ENCODE measurements at regions not wholly inside any gene's neighbourhood (a gene's known extent, or its start where the extent isn't known, plus 50 kb on each side); places are given as distances from the start of the nearest gene placed in this dataset.

GRCh38 chr11:28743061-28743550, 634.9 kb downstream of the METTL15 start:
- peak; percentile 48 for DNase-seq (ENCODE audit: low read depth)

DNA sequence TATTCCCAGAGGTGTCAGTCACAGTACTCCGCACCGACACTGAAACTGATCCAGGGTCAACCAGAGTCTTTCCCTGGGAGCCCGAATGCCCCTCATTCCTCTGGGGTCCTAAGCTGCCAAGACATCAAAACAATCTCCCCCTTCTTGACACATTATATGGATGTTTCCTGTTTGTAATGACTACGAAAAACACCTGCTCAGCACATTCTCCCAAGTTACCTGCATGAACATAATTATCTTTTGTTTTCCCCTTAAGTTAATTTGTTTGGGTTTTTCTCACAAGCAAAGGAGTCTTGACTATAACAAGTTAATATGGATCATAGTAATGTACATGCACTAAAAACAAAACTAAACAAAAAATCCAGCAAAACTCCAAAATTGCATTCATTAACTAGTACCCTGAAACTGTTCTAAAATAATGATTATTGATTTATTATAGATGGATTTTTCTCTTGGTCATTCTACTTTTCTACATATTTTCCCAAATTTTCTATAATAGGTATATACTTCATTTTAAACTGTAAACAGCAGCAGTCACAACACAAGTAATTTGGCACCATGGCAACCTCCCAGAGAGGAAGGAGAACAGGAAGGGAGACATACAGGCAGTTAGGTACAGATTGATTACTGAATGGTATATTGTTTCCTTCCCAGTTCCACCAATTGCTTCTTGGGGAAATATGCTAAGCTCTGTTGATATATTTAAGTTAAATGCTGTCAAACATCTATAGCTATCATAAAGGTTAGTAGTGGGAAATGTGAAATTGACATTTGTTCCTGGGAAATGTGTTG, 631.5 kb downstream of the METTL15 start:
- DNase-seq (ENCODE audit: low read depth): no peak

- peak; percentile 78 for DNase-seq (ENCODE audit: low read depth)
These were observed 630.4 kb downstream of the METTL15 start for GRCh38 chr11:28738549-28738948.

GRCh38 chr11:28736256-28736655, 628.1 kb downstream of the METTL15 start:
- peak; percentile 11 for DNase-seq (ENCODE audit: low read depth)

DNA sequence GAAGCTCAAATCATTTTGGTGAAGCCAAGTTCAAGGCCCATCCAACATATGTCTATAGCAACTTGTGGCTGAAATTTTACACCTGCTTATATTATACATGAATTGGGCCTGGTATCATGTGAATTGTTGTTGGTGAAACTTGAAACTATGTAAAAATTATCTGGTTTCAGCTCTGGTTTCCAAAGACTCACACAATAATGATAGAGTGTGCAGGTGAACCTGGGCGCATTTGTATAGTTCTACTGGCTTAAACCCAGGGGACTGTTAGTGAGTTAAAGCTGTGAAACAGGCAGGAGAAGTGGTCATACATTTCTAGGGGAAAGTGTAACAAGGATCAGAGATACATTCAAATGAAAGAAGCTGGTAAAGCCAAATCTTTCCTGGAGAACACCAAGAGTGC, 627.3 kb downstream of the METTL15 start:
- no peak for DNase-seq (ENCODE audit: low read depth)

GRCh38 chr11:28730889-28731288, 622.7 kb downstream of the METTL15 start:
- DNase-seq (ENCODE audit: low read depth): no peak

- DNase-seq (ENCODE audit: low read depth): no peak
These were observed 622.1 kb downstream of the METTL15 start for GRCh38 chr11:28730336-28730735.

GRCh38 chr11:28729339-28729738, 621.2 kb downstream of the METTL15 start:
- no peak for DNase-seq (ENCODE audit: low read depth)

GRCh38 chr11:28728666-28729065, 620.5 kb downstream of the METTL15 start:
- no peak for DNase-seq (ENCODE audit: low read depth)

- DNase-seq (ENCODE audit: low read depth): peak; percentile 4
These were observed 619.1 kb downstream of the METTL15 start for GRCh38 chr11:28727254-28727653.

GRCh38 chr11:28726432-28726831, 618.2 kb downstream of the METTL15 start:
- no peak for DNase-seq (ENCODE audit: low read depth)

DNA sequence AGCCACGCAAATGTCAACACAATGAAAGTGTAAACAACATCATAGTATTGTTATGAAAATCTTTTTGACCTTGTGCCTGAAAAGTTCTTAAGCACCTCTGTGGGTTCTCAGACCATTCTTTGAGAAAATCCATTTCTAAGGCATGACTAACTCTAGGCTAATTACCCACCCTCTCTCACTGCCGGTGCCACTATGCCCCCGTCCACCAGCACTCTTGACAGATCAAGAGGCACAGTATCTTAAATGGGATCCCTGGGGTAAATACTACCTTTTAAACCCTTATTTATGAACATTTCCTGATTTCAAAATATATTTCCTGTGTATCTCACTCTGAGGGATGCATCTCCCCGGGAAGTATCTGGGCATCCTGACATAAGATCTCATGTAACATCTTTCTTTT, 607.5 kb downstream of the METTL15 start:
- peak; percentile 36 for DNase-seq (ENCODE audit: low read depth)

- no peak for DNase-seq (ENCODE audit: low read depth)
These were observed 605.7 kb downstream of the METTL15 start for GRCh38 chr11:28713850-28714249.

GRCh38 chr11:28708075-28708474, 599.9 kb downstream of the METTL15 start:
- DNase-seq (ENCODE audit: low read depth): no peak

DNA sequence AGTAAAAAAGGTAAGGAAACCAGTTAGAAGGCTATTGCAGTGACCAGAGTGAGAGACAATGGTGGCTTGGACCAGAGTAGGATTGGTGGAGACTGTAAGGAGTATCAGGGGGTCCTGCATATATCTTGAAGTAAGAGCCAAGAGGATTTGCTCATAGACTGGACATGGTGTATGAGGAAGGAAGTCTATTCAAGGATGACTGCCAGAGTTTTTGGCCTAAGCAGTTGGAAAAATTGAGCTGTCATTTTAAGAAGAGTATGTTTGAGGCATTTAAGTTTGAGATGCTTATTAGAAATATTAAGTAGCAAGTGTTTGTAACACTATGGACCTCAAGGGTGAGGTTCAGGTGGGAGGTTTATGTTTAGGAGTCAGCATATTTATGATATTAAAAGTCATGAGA, 596.6 kb downstream of the METTL15 start:
- DNase-seq (ENCODE audit: low read depth): no peak

GRCh38 chr11:28703371-28703770, 595.2 kb downstream of the METTL15 start:
- DNase-seq (ENCODE audit: low read depth): no peak

- no peak for DNase-seq (ENCODE audit: low read depth)
These were observed 594.7 kb downstream of the METTL15 start for GRCh38 chr11:28702871-28703270.

DNA sequence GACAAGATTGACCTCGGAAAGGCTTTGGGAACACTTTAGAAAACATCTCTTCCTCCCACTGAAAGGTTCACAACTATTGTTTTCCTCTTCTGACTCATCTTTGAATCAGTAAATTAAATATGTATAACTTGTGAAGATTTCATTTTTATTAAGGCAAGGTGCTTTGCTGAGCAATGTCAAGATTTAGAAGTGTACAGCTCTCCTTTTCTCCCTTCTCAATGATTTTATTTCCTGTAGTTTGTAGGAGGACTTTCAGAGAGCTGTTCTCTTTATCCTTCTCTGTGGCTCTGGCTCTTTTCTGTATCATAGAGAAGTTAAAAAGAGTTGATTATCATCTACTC, 594.2 kb downstream of the METTL15 start:
- no peak for DNase-seq (ENCODE audit: low read depth)

DNA sequence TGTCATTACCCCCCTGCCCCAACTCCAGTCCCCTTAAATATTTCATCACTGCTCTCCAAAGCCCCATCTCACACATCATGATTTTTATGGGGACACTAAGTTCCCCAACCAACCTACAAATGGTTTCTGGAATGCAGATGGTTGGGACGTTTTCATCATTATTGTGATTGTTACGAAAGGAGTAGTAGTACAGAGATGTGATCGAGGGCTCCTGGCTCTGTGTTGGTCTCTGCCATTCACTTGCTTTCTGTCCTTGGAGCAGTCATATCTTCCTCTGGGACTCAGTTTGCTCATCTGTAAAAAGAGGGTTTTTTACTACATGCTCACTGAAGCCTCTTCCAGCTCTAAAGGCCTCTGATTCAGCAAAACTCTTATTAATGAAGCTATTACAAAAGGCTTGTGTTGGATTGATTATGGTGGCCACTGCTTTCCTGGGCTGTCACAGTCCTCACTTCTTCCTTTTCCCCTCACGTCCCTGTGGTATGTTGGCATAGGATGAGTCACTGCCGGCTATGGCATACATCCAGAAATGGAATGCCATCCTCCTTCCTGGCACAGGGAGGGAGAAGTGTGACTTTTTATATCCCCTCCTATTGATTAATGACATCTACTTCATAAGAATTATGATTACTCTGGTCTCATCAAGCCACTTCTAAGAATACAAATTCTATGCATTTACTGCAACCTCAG, 593.7 kb downstream of the METTL15 start:
- peak; percentile 72 for DNase-seq (ENCODE audit: low read depth)

- no peak for DNase-seq (ENCODE audit: low read depth)
These were observed 591.5 kb downstream of the METTL15 start for GRCh38 chr11:28699701-28700100.

- DNase-seq (ENCODE audit: low read depth): peak; percentile 32
These were observed 590.0 kb downstream of the METTL15 start for GRCh38 chr11:28697920-28698827.

DNA sequence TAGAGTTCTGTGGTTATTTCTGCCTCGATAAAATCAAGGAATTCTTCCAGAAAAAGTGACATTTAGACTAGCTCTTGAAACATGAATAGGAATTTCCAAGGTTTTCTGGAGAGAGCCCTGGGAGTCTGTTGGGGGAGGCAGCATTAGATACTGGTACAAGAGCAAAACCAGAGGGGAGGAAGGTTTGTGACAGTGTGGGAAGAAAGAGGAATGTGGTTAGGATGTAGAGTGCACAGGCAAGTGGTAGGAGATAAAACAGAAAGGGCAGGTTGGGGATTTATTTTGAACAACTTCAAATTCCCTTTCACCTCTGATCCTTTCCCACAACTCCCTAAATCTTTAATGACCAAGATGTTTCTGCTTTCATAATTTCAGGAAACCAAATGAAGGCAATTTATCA, 588.4 kb downstream of the METTL15 start:
- DNase-seq (ENCODE audit: low read depth): no peak

Measured in renal cortical epithelial cell (primary cell).